A549 (cell line): ENCODE measurements at regions not wholly inside any gene's neighbourhood (a gene's known extent, or its start where the extent isn't known, plus 50 kb on each side); places are given as distances from the start of the nearest gene placed in this dataset.

ENCODE experiments used
- HOXB13 ChIP-seq: fragments of 250-450 bp; sonication (Bioruptor Pico); IDR thresholded peaks from 2 replicates; pipeline ENCODE4 v1.5.0; 2020; ENCODE audit warnings: low read depth, mild to moderate bottlenecking, moderate library complexity
- JUNB ChIP-seq: fragments of >200 bp; sonication (Bioruptor Twin); formaldehyde crosslinking; IDR thresholded peaks from 2 replicates; pipeline ENCODE4 v1.6.1; 2016
- NR3C1 ChIP-seq: fragments of >200 bp; sonication (Bioruptor Twin); formaldehyde crosslinking; IDR thresholded peaks from 3 replicates; pipeline ENCODE4 v1.6.1; 2017
- RAD21 ChIP-seq, 2 experiments: fragments of >200 bp in 1 of 2; sonication (Bioruptor Twin) in 1 of 2; formaldehyde crosslinking in 1 of 2; IDR thresholded peaks in 1 of 2; conservative IDR thresholded peaks in 1 of 2; 2 replicates in 1 of 2; 3 replicates in 1 of 2; pipeline ENCODE4 v1.6.1; 2012 to 2018; ENCODE audit warnings: inconsistent platforms in 1 of 2
- SREBF2 ChIP-seq: fragments of 450-650 bp; IDR thresholded peaks from 2 replicates; pipeline ENCODE4 v1.6.1; 2014; ENCODE audit warnings: mild to moderate bottlenecking, moderate library complexity
- TF ChIP-seq, protein P1 (sequence below): fragments of >200 bp; sonication (Bioruptor Twin); formaldehyde crosslinking; IDR thresholded peaks from 3 replicates; pipeline ENCODE4 v1.5.1; 2016

- TF ChIP-seq, protein P1, sequence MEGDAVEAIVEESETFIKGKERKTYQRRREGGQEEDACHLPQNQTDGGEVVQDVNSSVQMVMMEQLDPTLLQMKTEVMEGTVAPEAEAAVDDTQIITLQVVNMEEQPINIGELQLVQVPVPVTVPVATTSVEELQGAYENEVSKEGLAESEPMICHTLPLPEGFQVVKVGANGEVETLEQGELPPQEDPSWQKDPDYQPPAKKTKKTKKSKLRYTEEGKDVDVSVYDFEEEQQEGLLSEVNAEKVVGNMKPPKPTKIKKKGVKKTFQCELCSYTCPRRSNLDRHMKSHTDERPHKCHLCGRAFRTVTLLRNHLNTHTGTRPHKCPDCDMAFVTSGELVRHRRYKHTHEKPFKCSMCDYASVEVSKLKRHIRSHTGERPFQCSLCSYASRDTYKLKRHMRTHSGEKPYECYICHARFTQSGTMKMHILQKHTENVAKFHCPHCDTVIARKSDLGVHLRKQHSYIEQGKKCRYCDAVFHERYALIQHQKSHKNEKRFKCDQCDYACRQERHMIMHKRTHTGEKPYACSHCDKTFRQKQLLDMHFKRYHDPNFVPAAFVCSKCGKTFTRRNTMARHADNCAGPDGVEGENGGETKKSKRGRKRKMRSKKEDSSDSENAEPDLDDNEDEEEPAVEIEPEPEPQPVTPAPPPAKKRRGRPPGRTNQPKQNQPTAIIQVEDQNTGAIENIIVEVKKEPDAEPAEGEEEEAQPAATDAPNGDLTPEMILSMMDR, result no peak
- TF ChIP-seq RAD21 (conservative IDR thresholded peaks at IDR 0.05 in 1 of 2, IDR thresholded peaks at IDR 0.05 in 1 of 2) (no peak), NR3C1 (no peak), JUNB (no peak), HOXB13 (no peak), SREBF2 (no peak)
These were observed 191.9 kb upstream of the LRIG1 start for GRCh38 chr3:66692766-66693150.
